Spleen (tissue), 11 donors: ENCODE measurements at regions not wholly inside any gene's neighbourhood (a gene's known extent, or its start where the extent isn't known, plus 50 kb on each side); places are given as distances from the start of the nearest gene placed in this dataset.

Source experiments
- DNase-seq: peaks from one replicate; pipeline ENCODE4 v3.0.0-alpha.2; 2020
- H3K27ac ChIP-seq, 8 donors: fragments of 200-600 bp; sonication (generic) in 7 of 8; 1 replicate in 4 of 8; 2 replicates in 4 of 8; pipeline versions ENCODE4 v1.5.0 to v1.8.0; 2016 to 2021; ENCODE audit warnings: inconsistent platforms in 4 of 8, mild to moderate bottlenecking in 4 of 8, moderate library complexity in 1 of 8
- H3K27me3 ChIP-seq, 7 donors: fragments of 200-600 bp; sonication (generic) in 6 of 7; replicated peaks in 1 of 7; 1 replicate in 4 of 7; 2 replicates in 3 of 7; pipeline versions ENCODE4 v1.5.0 to v1.8.0; 2016 to 2021; ENCODE audit warnings: inconsistent platforms in 3 of 7, mild to moderate bottlenecking in 1 of 7
- H3K36me3 ChIP-seq, 6 donors: fragments of 200-600 bp; sonication (generic) in 5 of 6; 1 replicate in 4 of 6; 2 replicates in 2 of 6; pipeline versions ENCODE4 v1.5.0 to v1.8.0; 2016 to 2021; ENCODE audit warnings: inconsistent platforms in 2 of 6
- H3K4me1 ChIP-seq, 6 donors: fragments of 200-600 bp; sonication (generic) in 5 of 6; 1 replicate in 3 of 6; 2 replicates in 3 of 6; pipeline versions ENCODE4 v1.5.0 to v1.8.0; 2016 to 2021; ENCODE audit warnings: inconsistent platforms in 3 of 6
- H3K4me3 ChIP-seq, 8 donors: fragments of 200-600 bp; sonication (generic) in 7 of 8; 1 replicate in 4 of 8; 2 replicates in 4 of 8; pipeline versions ENCODE4 v1.5.0 to v1.8.0; 2016 to 2021; ENCODE audit warnings: inconsistent platforms in 4 of 8, mild to moderate bottlenecking in 4 of 8, moderate library complexity in 2 of 8
- H3K9me3 ChIP-seq, 8 donors: fragments of 200-600 bp; sonication (generic) in 7 of 8; 1 replicate in 4 of 8; 2 replicates in 4 of 8; pipeline versions ENCODE4 v1.5.0 to v1.8.0; 2016 to 2021; ENCODE audit warnings: inconsistent platforms in 4 of 8
- CTCF ChIP-seq, 11 experiments: fragments of 200-600 bp in 7 of 11; fragments of 450-650 bp in 4 of 11; sonication (generic) in 4 of 11; IDR thresholded peaks in 8 of 11; conservative IDR thresholded peaks in 3 of 11; 1 replicate in 7 of 11; 2 replicates in 4 of 11; pipeline versions ENCODE4 v1.4.0 to v1.8.0; 2016 to 2021; ENCODE audit warnings: antibody characterized with exemption in 11 of 11, inconsistent platforms in 4 of 11, mild to moderate bottlenecking in 1 of 11
- POLR2A ChIP-seq, 3 donors: fragments of 450-650 bp; IDR thresholded peaks; one replicate each; pipeline ENCODE4 v1.5.1; 2017; ENCODE audit warnings: antibody characterized with exemption in 3 of 3, mild to moderate bottlenecking in 1 of 3
- POLR2AphosphoS5 ChIP-seq, 3 donors: sonication (generic); formaldehyde crosslinking; IDR thresholded peaks; one replicate each; pipeline ENCODE4 v1.5.1; 2017; ENCODE audit warnings: antibody characterized with exemption in 3 of 3
- WGBS, 5 donors: extraction: QIAGEN DNeasy Blood & Tissue Kit in 3 of 5; methylation state at CpG; one replicate each; pipeline versions ENCODE4 v1.1.5 to v1.1.7; 2013 to 2018; 5-methylcytosine and 5-hydroxymethylcytosine counted together
- intact Hi-C: fragments of 100-400 bp; cut with DNase I; formaldehyde crosslinking; loops from one replicate; pipeline ENCODE4 v1.15.0; 2023; ENCODE audit warnings: low total_unique reads
- donor health status: healthy with polysubstance abuse.
- donor health status: DM: no; HTN: no; CAD: no; lungs with moderate emphysema.
- donor health status: DM: no; HTN: no; CAD: no.
- donor health status: Bipolar disorder and iron deficiency.
- donor health status: healthy.
- donor health status: DM: no; HTN: no; CAD: no.
- donor health status: DM: yes; HTN: yes; CAD: no.

GRCh38 chr9:1575939-1576338 lies 439.2 kb upstream of the SMARCA2 start:
- Histone ChIP-seq H3K27me3 (no peaks in the 10 kb centered on the region), H3K9me3 (peaks cover 0 to 18% (median 0%) of the 10 kb centered on the region in 8 donors), H3K4me1 (no peaks in the 10 kb centered on the region), H3K27ac (no peak overlapping the region), H3K36me3 (no peaks in the 10 kb centered on the region), H3K4me3 (no peak overlapping the region)
- TF ChIP-seq POLR2A (IDR thresholded peaks at IDR 0.05) = no peak
- no peak for TF ChIP-seq POLR2AphosphoS5 (IDR thresholded peaks at IDR 0.05)
- TF ChIP-seq CTCF (IDR thresholded peaks at IDR 0.05 in 8 of 11, conservative IDR thresholded peaks at IDR 0.05 in 3 of 11) = no peak
- no peak for DNase-seq
- intact Hi-C loops = no loop called here
- WGBS, 5 donors = 69 to 100% (median 89%) methylated on average over 1 of the region's 1 CpG

GRCh38 chr9:1580215-1580614 lies 434.9 kb upstream of the SMARCA2 start:
- DNase-seq = no peak
- Histone ChIP-seq H3K4me3 (no peak overlapping the region), H3K27me3 (no peaks in the 10 kb centered on the region), H3K9me3 (peaks cover 0 to 16% (median 0%) of the 10 kb centered on the region in 8 donors), H3K36me3 (no peaks in the 10 kb centered on the region), H3K4me1 (no peaks in the 10 kb centered on the region), H3K27ac (no peak overlapping the region)
- TF ChIP-seq CTCF (IDR thresholded peaks at IDR 0.05 in 8 of 11, conservative IDR thresholded peaks at IDR 0.05 in 3 of 11) = no peak
- no peak for TF ChIP-seq POLR2A (IDR thresholded peaks at IDR 0.05)
- TF ChIP-seq POLR2AphosphoS5 (IDR thresholded peaks at IDR 0.05) = no peak
- intact Hi-C loops = no loop called here

- Histone ChIP-seq H3K4me3 (no peak overlapping the region), H3K27me3 (no peaks in the 10 kb centered on the region), H3K4me1 (no peaks in the 10 kb centered on the region), H3K36me3 (no peaks in the 10 kb centered on the region), H3K9me3 (peaks cover 0 to 5% (median 0%) of the 10 kb centered on the region in 8 donors), H3K27ac (no peak overlapping the region)
- DNase-seq = no peak
- intact Hi-C loops = no loop called here
- TF ChIP-seq POLR2A (IDR thresholded peaks at IDR 0.05) = no peak
- no peak for TF ChIP-seq POLR2AphosphoS5 (IDR thresholded peaks at IDR 0.05)
- no peak for TF ChIP-seq CTCF (IDR thresholded peaks at IDR 0.05 in 8 of 11, conservative IDR thresholded peaks at IDR 0.05 in 3 of 11)
Measured at GRCh38 chr9:1581926-1582325, 433.2 kb upstream of the SMARCA2 start.

- Histone ChIP-seq H3K4me1 (no peaks in the 10 kb centered on the region), H3K36me3 (no peaks in the 10 kb centered on the region), H3K27me3 (no peaks in the 10 kb centered on the region), H3K9me3 (peaks cover 0 to 8% (median 0%) of the 10 kb centered on the region in 8 donors), H3K27ac (no peak overlapping the region), H3K4me3 (no peak overlapping the region)
- DNase-seq = no peak
- intact Hi-C loops = no loop called here
- TF ChIP-seq POLR2A (IDR thresholded peaks at IDR 0.05) = no peak
- no peak for TF ChIP-seq POLR2AphosphoS5 (IDR thresholded peaks at IDR 0.05)
- TF ChIP-seq CTCF (IDR thresholded peaks at IDR 0.05 in 8 of 11, conservative IDR thresholded peaks at IDR 0.05 in 3 of 11) = no peak
- 24 to 42% (median 34%) methylated on average over 1 of the region's 1 CpG for WGBS, 5 donors
Measured at GRCh38 chr9:1591310-1591709, 423.8 kb upstream of the SMARCA2 start.
